K562 (cell line): ENCODE measurements at regions not wholly inside any gene's neighbourhood (a gene's known extent, or its start where the extent isn't known, plus 50 kb on each side); places are given as distances from the start of the nearest gene placed in this dataset.

Experiments used
- CUX1 ChIP-seq: fragments of 200-800 bp; sonication (Bioruptor generic); IDR thresholded peaks from 2 replicates; pipeline ENCODE4 v1.6.1; 2016; ENCODE audit warnings: missing genetic modification characterization, missing compliant biosample characterization
- NCOA1 ChIP-seq: fragments of 450-650 bp; IDR thresholded peaks from 2 replicates; pipeline ENCODE4 v1.6.1; 2016; ENCODE audit warnings: low read depth
- PRDM10 ChIP-seq: fragments of 450-650 bp; IDR thresholded peaks from 2 replicates; pipeline ENCODE4 v1.6.1; 2018; ENCODE audit not compliant: partially characterized antibody
- TCF15 ChIP-seq: fragments of 250-450 bp; sonication (Bioruptor Pico); IDR thresholded peaks from 2 replicates; pipeline ENCODE4 v1.8.0; 2022; ENCODE audit warnings: moderate library complexity, mild to moderate bottlenecking, inconsistent platforms
- YBX1 ChIP-seq: fragments of 450-650 bp; IDR thresholded peaks from 2 replicates; pipeline ENCODE4 v1.7.1; 2016; ENCODE audit warnings: mild to moderate bottlenecking
- ZBTB34 ChIP-seq: fragments of 250-450 bp; sonication (Bioruptor Pico); IDR thresholded peaks from 2 replicates; pipeline ENCODE4 v1.8.0; 2021; ENCODE audit warnings: mild to moderate bottlenecking, moderate library complexity
- ZNF395 ChIP-seq: fragments of 200-800 bp; sonication (Bioruptor generic); IDR thresholded peaks from 2 replicates; pipeline ENCODE4 v1.6.1; 2017; ENCODE audit warnings: missing genetic modification characterization, missing compliant biosample characterization
- ZNF609 ChIP-seq: sonication (generic); formaldehyde crosslinking; IDR thresholded peaks from 2 replicates; pipeline ENCODE4 v1.8.1; 2023; ENCODE audit warnings: missing genetic modification reagents, mild to moderate bottlenecking, borderline replicate concordance
- ZSCAN32 ChIP-seq: fragments of 450-650 bp; formaldehyde crosslinking; IDR thresholded peaks from 2 replicates; pipeline ENCODE4 v1.4.0; 2020; ENCODE audit warnings: mild to moderate bottlenecking, moderate library complexity

GRCh38 chr4:114311787-114312186, 286.8 kb upstream of the UGT8 start (continued):
- TF ChIP-seq YBX1 (no peak), TCF15 (CRISPR knock-in tag) (no peak), ZNF395 (CRISPR knock-in tag) (no peak), PRDM10 (no peak), ZNF609 (CRISPR knock-in tag) (no peak), ZBTB34 (CRISPR knock-in tag) (no peak), CUX1 (CRISPR knock-in tag) (no peak), NCOA1 (no peak), ZSCAN32 (CRISPR knock-in tag) (no peak)
